ENCODE measurements at regions not wholly inside any gene's neighbourhood (a gene's known extent, or its start where the extent isn't known, plus 50 kb on each side); places are given as distances from the start of the nearest gene placed in this dataset.

DNA sequence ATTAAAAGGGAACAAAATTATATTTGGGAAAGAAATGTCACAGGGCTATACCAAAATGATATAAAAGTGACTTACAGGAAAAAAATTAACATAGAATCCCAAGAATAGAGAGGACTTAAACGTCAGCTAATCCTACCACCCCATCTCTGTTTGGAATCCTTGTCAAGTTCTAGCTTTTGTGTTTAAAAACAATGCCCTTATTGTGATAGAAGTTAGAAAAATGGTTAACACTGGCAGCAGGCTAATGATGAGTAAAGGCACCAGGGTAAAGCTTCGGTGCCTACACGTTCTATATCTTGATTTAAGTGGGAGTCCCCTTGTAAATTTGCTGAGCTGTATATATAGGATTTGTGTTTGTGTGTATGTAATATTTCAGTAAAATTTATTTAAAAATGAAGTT lies 453.3 kb upstream of the TENM4 start:
- Histone ChIP-seq H3K9me3 (no peaks in the 10 kb centered on the region), H3K36me3 (no peaks in the 10 kb centered on the region), H3K27me3 (no peaks in the 10 kb centered on the region), H3K4me3 (no peak overlapping the region), H3K27ac (no peak overlapping the region), H3K4me1 (peaks cover 0 to 7% (median 0%) of the 10 kb centered on the region in 4 donors)
- TF ChIP-seq EP300 (IDR thresholded peaks at IDR 0.05): no peak
- no peak for TF ChIP-seq POLR2AphosphoS5 (IDR thresholded peaks at IDR 0.05)
- TF ChIP-seq, protein P1, sequence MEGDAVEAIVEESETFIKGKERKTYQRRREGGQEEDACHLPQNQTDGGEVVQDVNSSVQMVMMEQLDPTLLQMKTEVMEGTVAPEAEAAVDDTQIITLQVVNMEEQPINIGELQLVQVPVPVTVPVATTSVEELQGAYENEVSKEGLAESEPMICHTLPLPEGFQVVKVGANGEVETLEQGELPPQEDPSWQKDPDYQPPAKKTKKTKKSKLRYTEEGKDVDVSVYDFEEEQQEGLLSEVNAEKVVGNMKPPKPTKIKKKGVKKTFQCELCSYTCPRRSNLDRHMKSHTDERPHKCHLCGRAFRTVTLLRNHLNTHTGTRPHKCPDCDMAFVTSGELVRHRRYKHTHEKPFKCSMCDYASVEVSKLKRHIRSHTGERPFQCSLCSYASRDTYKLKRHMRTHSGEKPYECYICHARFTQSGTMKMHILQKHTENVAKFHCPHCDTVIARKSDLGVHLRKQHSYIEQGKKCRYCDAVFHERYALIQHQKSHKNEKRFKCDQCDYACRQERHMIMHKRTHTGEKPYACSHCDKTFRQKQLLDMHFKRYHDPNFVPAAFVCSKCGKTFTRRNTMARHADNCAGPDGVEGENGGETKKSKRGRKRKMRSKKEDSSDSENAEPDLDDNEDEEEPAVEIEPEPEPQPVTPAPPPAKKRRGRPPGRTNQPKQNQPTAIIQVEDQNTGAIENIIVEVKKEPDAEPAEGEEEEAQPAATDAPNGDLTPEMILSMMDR (IDR thresholded peaks at IDR 0.05): no peak
- TF ChIP-seq POLR2A (IDR thresholded peaks at IDR 0.05): no peak
- 72 to 87% methylated on average over 3 of the region's 3 CpGs for WGBS, 2 donors
- intact Hi-C loops (cut with DNase I): no loop called here
- DNase-seq: no peak

DNA sequence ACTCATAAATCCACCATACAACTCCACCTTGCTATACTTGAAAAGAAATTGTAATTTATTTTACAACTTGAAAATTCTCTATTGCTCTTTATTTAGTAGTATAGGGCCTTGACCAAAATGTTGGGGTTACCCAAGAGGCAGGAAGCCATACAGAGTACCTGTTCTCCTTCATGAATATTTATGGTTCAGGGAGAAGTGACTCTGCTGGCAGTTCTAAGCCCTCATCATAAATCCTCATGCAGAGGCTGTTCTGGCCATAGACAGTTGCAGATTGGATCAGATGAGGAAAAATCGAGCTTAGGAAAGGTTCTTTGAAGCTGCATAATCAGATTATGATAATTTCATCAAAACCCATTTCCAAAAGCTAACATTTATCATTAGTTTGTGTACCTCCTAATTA lies 449.4 kb upstream of the TENM4 start:
- H3K27ac ChIP-seq: no peak overlapping the region
- intact Hi-C loops (cut with DNase I): no loop called here
- 64 to 70% methylated on average over 1 of the region's 1 CpG for WGBS, 2 donors
- H3K4me3 ChIP-seq: no peak overlapping the region
- H3K27me3 ChIP-seq: no peaks in the 10 kb centered on the region
- DNase-seq: no peak
- H3K9me3 ChIP-seq: no peaks in the 10 kb centered on the region
- H3K4me1 ChIP-seq: no peaks in the 10 kb centered on the region
- no peaks in the 10 kb centered on the region for H3K36me3 ChIP-seq
- TF ChIP-seq POLR2A (IDR thresholded peaks at IDR 0.05) (no peak), EP300 (IDR thresholded peaks at IDR 0.05) (no peak), POLR2AphosphoS5 (IDR thresholded peaks at IDR 0.05) (no peak)
- TF ChIP-seq, protein P1 (IDR thresholded peaks at IDR 0.05): no peak

DNA sequence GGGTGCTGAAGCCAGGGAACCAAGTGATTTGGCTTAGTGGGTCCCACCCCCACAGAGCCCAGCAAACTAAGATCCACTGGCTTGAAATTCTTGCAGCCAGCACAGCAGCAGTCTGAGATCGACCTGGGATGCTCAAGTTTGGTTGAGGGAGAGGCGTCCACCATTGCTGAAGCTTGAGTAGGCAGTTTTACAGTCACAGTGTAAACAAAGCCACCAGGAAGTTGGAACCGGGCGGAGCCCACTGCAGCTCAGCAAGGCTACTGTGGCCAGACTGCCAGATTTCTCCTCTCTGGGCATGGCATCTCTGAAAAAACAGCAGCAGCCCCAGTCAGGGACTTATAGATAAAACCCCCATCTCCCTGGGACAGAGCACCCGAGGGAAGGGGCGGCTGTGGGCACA lies 424.1 kb upstream of the TENM4 start:
- TF ChIP-seq POLR2A (IDR thresholded peaks at IDR 0.05) (no peak), EP300 (IDR thresholded peaks at IDR 0.05) (no peak), POLR2AphosphoS5 (IDR thresholded peaks at IDR 0.05) (no peak)
- TF ChIP-seq, protein P1 (IDR thresholded peaks at IDR 0.05): no peak
- DNase-seq: no peak

DNA sequence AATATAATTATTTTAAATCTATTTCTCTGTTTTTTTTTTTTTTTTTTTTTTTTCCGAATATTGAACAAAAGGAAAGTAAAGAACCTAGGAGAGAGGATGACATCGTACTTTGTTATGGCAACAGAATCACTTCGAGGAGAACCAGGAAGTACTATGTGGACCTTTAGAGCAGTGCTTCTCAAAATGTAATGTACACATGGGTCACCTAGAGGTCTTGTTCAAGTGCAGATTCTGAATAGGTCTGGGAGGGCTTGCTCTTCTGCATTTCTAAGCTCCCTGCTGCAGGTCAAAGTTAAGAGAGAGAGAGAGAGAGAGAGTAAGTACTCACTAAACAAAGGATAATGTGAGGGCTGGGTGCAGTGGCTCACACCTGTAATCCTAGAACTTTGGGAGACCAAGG lies 419.5 kb upstream of the TENM4 start:
- TF ChIP-seq POLR2A (IDR thresholded peaks at IDR 0.05) (no peak), EP300 (IDR thresholded peaks at IDR 0.05) (no peak), POLR2AphosphoS5 (IDR thresholded peaks at IDR 0.05) (no peak)
- TF ChIP-seq, protein P1 (IDR thresholded peaks at IDR 0.05): no peak
- Histone ChIP-seq H3K4me1 (no peaks in the 10 kb centered on the region), H3K9me3 (no peaks in the 10 kb centered on the region), H3K36me3 (no peaks in the 10 kb centered on the region), H3K4me3 (no peak overlapping the region), H3K27ac (no peak overlapping the region), H3K27me3 (no peaks in the 10 kb centered on the region)
- 35 to 56% methylated on average over 3 of the region's 3 CpGs for WGBS, 2 donors
- DNase-seq: no peak
- intact Hi-C loops (cut with DNase I): no loop called here

More for the DNA sequence above, 424.1 kb upstream of the TENM4 start:
- Histone ChIP-seq H3K9me3 (no peaks in the 10 kb centered on the region), H3K27me3 (no peaks in the 10 kb centered on the region), H3K36me3 (no peaks in the 10 kb centered on the region), H3K4me3 (no peak overlapping the region), H3K27ac (no peak overlapping the region), H3K4me1 (no peaks in the 10 kb centered on the region)
- intact Hi-C loops (cut with DNase I): no loop called here
- 17 to 58% methylated on average over 6 of the region's 6 CpGs for WGBS, 2 donors

Data from sigmoid colon (tissue), 6 donors.